ENCODE measurements at regions not wholly inside any gene's neighbourhood (a gene's known extent, or its start where the extent isn't known, plus 50 kb on each side); places are given as distances from the start of the nearest gene placed in this dataset.

DNA sequence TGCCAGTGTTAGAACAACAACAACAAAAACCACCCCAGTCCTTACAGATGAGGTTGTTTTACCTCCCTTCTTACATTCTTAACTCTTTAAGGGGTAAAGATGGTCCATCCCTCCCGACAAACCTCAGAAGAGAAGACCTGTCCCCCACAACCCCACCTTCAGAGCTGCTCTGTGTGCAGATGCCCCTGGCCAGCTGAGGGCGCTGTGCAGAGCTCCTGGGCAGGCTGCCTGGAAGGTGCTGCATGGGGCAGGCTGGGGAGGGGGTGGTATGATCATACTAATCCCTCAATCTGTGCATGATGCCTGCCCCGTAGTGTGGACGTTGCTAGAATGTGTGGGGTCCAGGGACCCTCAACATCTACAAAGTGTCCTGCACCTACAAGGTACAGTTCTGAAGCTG is 387.1 kb downstream of the INHBA start:
- no peak overlapping the region for H4K5ac ChIP-seq (ENCODE audit: insufficient read length, low read depth, low read length)
- TF ChIP-seq, protein P1, sequence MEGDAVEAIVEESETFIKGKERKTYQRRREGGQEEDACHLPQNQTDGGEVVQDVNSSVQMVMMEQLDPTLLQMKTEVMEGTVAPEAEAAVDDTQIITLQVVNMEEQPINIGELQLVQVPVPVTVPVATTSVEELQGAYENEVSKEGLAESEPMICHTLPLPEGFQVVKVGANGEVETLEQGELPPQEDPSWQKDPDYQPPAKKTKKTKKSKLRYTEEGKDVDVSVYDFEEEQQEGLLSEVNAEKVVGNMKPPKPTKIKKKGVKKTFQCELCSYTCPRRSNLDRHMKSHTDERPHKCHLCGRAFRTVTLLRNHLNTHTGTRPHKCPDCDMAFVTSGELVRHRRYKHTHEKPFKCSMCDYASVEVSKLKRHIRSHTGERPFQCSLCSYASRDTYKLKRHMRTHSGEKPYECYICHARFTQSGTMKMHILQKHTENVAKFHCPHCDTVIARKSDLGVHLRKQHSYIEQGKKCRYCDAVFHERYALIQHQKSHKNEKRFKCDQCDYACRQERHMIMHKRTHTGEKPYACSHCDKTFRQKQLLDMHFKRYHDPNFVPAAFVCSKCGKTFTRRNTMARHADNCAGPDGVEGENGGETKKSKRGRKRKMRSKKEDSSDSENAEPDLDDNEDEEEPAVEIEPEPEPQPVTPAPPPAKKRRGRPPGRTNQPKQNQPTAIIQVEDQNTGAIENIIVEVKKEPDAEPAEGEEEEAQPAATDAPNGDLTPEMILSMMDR (conservative IDR thresholded peaks at IDR 0.05) = peak; percentile 78

More for the DNA sequence above, 387.1 kb downstream of the INHBA start:
- Histone ChIP-seq H3K9ac (ENCODE audit: extremely low read depth, insufficient read length, low read length) (no peak overlapping the region), H3K27me3 (ENCODE audit: insufficient read depth, low read length) (no peaks in the 10 kb centered on the region), H4K8ac (replicated peaks; ENCODE audit: insufficient read length, low read depth, low read length) (no peak overlapping the region), H3K79me1 (ENCODE audit: insufficient read depth, low read depth, low read length, poor library complexity, severe bottlenecking) (no peaks in the 10 kb centered on the region), H3K56ac (ENCODE audit: insufficient read length, low read depth, low read length) (no peak overlapping the region), H3K27ac (ENCODE audit: insufficient read length, low read depth, low read length) (no peak overlapping the region), H3K4ac (ENCODE audit: low read depth, low read length) (no peak overlapping the region), H3K4me1 (ENCODE audit: insufficient read depth, low read length) (no peaks in the 10 kb centered on the region), H2BK120ac (ENCODE audit: low read depth, low read length, poor library complexity, severe bottlenecking) (no peak overlapping the region), H3K23me2 (ENCODE audit: insufficient read length, low read depth, low read length, poor library complexity, severe bottlenecking) (no peaks in the 10 kb centered on the region), H3K18ac (ENCODE audit: insufficient read length, low read depth, low read length) (no peak overlapping the region), H2AK5ac (ENCODE audit: insufficient read length, low read length) (no peak overlapping the region), H3T11ph (ENCODE audit: low read length) (no peak overlapping the region), H4K20me1 (ENCODE audit: control insufficient read depth, insufficient read depth, insufficient read length) (no peaks in the 10 kb centered on the region), H2BK5ac (ENCODE audit: insufficient read length, low read length) (no peak overlapping the region), H3K14ac (ENCODE audit: insufficient read depth, low read length) (no peak overlapping the region), H2AFZ (ENCODE audit: low read length) (no peak overlapping the region), H4K91ac (ENCODE audit: insufficient read length, low read depth, low read length) (no peak overlapping the region), H2BK12ac (ENCODE audit: insufficient read length, low read depth, low read length) (no peak overlapping the region), H3K9me3 (ENCODE audit: control insufficient read depth, low read depth, low read length) (no peaks in the 10 kb centered on the region), H3K23ac (ENCODE audit: insufficient read length, low read depth, low read length) (no peak overlapping the region), H2BK20ac (ENCODE audit: low read depth, low read length, poor library complexity, severe bottlenecking) (no peak overlapping the region), H2BK15ac (ENCODE audit: low read depth, low read length) (no peak overlapping the region), H3K4me2 (ENCODE audit: insufficient read depth, insufficient read length, low read length) (no peak overlapping the region), H3K79me2 (ENCODE audit: insufficient read depth, low read length) (no peaks in the 10 kb centered on the region)
- H3K4me1 Mint-ChIP-seq = peaks cover 10% of the 10 kb centered on the region in 2 experiments
- WGBS (ENCODE audit: extremely low coverage, insufficient read length, low lambda C conversion rate) = no CpG with 5 or more reads among the region's 4 CpGs
- peaks cover 4 to 8% of the 10 kb centered on the region in 2 experiments; a peak in 3 of 5 replicates for H3K9me3 Mint-ChIP-seq
- 0 out of 7 replicates have a peak, but pooled peaks cover 0 to 10% (median 0%) of the 10 kb centered on the region in 3 experiments for H3K36me3 Mint-ChIP-seq (ENCODE audit: insufficient read depth in 1 of 3, low read depth in 3 of 3)
- peak; percentile 62 for DNase-seq
- no peaks in the 10 kb centered on the region; the same call in 1 of the 2 replicates for H3K27me3 Mint-ChIP-seq (ENCODE audit: low read depth)
- H3K4me3 Mint-ChIP-seq = no peak overlapping the region
- no peak overlapping the region for H3K27ac Mint-ChIP-seq

Data from H9 (cell line).